HCT116 (cell line): ENCODE measurements at regions not wholly inside any gene's neighbourhood (a gene's known extent, or its start where the extent isn't known, plus 50 kb on each side); places are given as distances from the start of the nearest gene placed in this dataset.

Experiments
- ATAC-seq: fragments of 200-7000 bp; cut with Tn5 transposase; 2 replicates; pipeline ENCODE4 v1.9.1; 2020; ENCODE audit warnings: mild to moderate bottlenecking, moderate library complexity
- BruUV-seq: library from RNA; stranded (reverse); fragments of 400-500 nt; replicated peaks from 2 replicates; lab custom pipeline; 2021; lab: Mats Ljungman, UMichigan
- CTCF ChIA-PET: fragments of 300-600 bp; sonication (Branson Sonifier 250); formaldehyde crosslinking; loops from one replicate; lab custom pipeline; 2021; ENCODE audit warnings: antibody characterized with exemption; lab: Charles Lee
- POLR2A ChIA-PET: fragments of 300-600, 350-600 bp; sonication (Branson Sonifier 250); formaldehyde crosslinking; loops from one replicate; lab custom pipeline; 2021; ENCODE audit warnings: antibody characterized with exemption; lab: Charles Lee
- RAD21 ChIA-PET, 2 experiments: fragments of 300-600 bp; sonication (Branson Sonifier 250); formaldehyde crosslinking; loops; one replicate each; lab custom pipeline; 2023; ENCODE audit warnings: low total read pairs in 2 of 2; ENCODE audit not compliant: uncharacterized antibody in 2 of 2, unreplicated experiment in 2 of 2, low non-redundant PET in 1 of 2; lab: Charles Lee
- DNase-seq: peaks from one replicate; pipeline ENCODE4 v3.0.0-alpha.2; 2010; ENCODE audit warnings: low read depth, low spot score
- H2AFZ ChIP-seq: fragments of 200-600 bp; shearing (Covaris generic), sonication (generic); 2 replicates; pipeline ENCODE4 v1.6.1; 2017; ENCODE audit warnings: low read depth, mixed run types, mixed read lengths, antibody characterized with exemption, low read length; ENCODE audit not compliant: poor library complexity, severe bottlenecking
- H3K27ac ChIP-seq: 2 replicates; pipeline ENCODE4 v1.5.1; 2012; ENCODE audit warnings: low read depth, low read length
- H3K27me3 ChIP-seq: fragments of 200-600 bp; sonication (generic); 2 replicates; pipeline ENCODE4 v1.6.1; 2016; ENCODE audit warnings: mixed run types, low read length, mixed read lengths; ENCODE audit not compliant: insufficient read depth
- H3K36me3 ChIP-seq, 2 experiments: fragments of 200-500 bp in 1 of 2; fragments of 200-600 bp in 1 of 2; sonication (Bioruptor generic) in 1 of 2; sonication (generic) in 1 of 2; 2 replicates each; pipeline versions ENCODE4 v1.5.1 to v1.6.1; 2014 to 2016; ENCODE audit warnings: low read length in 2 of 2, inconsistent platforms in 1 of 2, mixed read lengths in 1 of 2, mixed run types in 1 of 2; ENCODE audit not compliant: insufficient read depth in 2 of 2, control insufficient read depth in 1 of 2
- H3K4me1 ChIP-seq, 2 experiments: fragments of 200-600 bp in 1 of 2; sonication (generic) in 1 of 2; 2 replicates each; pipeline versions ENCODE4 v1.5.1 to v1.6.1; 2012 to 2017; ENCODE audit warnings: low read length in 2 of 2, inconsistent platforms in 1 of 2, mild to moderate bottlenecking in 1 of 2, mixed read lengths in 1 of 2, mixed run types in 1 of 2, moderate library complexity in 1 of 2; ENCODE audit not compliant: insufficient read depth in 2 of 2, control insufficient read depth in 1 of 2
- H3K4me2 ChIP-seq: fragments of 200-600 bp; sonication (generic); 2 replicates; pipeline ENCODE4 v1.6.1; 2017; ENCODE audit warnings: mixed run types, low read length, mixed read lengths
- H3K4me3 ChIP-seq, 2 experiments: fragments of 200-600 bp in 1 of 2; sonication (generic) in 1 of 2; replicated peaks in 1 of 2; 2 replicates each; pipeline ENCODE4 v1.5.1; 2011 to 2016; ENCODE audit warnings: low read length in 2 of 2, control low read depth in 1 of 2, low read depth in 1 of 2, mild to moderate bottlenecking in 1 of 2, mixed read lengths in 1 of 2, mixed run types in 1 of 2
- H3K79me2 ChIP-seq: fragments of 200-600 bp; sonication (generic); 2 replicates; pipeline ENCODE4 v1.6.1; 2017; ENCODE audit warnings: mild to moderate bottlenecking, mixed run types, low read length, moderate library complexity, mixed read lengths; ENCODE audit not compliant: insufficient read depth
- H3K9ac ChIP-seq: fragments of 200-600 bp; sonication (generic); 2 replicates; pipeline ENCODE4 v1.6.1; 2016; ENCODE audit warnings: low read length, mixed read lengths
- H3K9me2 ChIP-seq: fragments of 200-600 bp; sonication (generic), shearing (Covaris generic); 2 replicates; pipeline ENCODE4 v1.6.1; 2017; ENCODE audit warnings: mixed run types, mild to moderate bottlenecking, moderate library complexity; ENCODE audit not compliant: insufficient read depth
- H3K9me3 ChIP-seq, 2 experiments: fragments of 200-500 bp in 1 of 2; fragments of 200-600 bp in 1 of 2; sonication (Bioruptor generic) in 1 of 2; sonication (generic) in 1 of 2; 2 replicates each; pipeline ENCODE4 v1.6.1; 2014 to 2017; ENCODE audit warnings: low read length in 2 of 2, mixed read lengths in 2 of 2, inconsistent platforms in 1 of 2, low read depth in 1 of 2, mild to moderate bottlenecking in 1 of 2, mixed run types in 1 of 2, moderate library complexity in 1 of 2; ENCODE audit not compliant: control insufficient read depth in 1 of 2, insufficient read depth in 1 of 2
- H4K20me1 ChIP-seq: fragments of 200-600 bp; sonication (generic), shearing (Covaris generic); 2 replicates; pipeline ENCODE4 v1.6.1; 2017; ENCODE audit warnings: mixed run types, mild to moderate bottlenecking, moderate library complexity; ENCODE audit not compliant: insufficient read depth
- ATF3 ChIP-seq: IDR thresholded peaks from 2 replicates; pipeline ENCODE4 v1.6.1; 2012
- CEBPB ChIP-seq: IDR thresholded peaks from 2 replicates; pipeline ENCODE4 v1.6.1; 2012; ENCODE audit warnings: low read depth
- CTCF ChIP-seq, 3 experiments: fragments of 200-600 bp in 1 of 3; sonication (generic) in 1 of 3; IDR thresholded peaks in 2 of 3; conservative IDR thresholded peaks in 1 of 3; 2 replicates each; pipeline ENCODE4 v1.5.1; 2012 to 2017; ENCODE audit warnings: low read depth in 2 of 3, low read length in 2 of 3, antibody characterized with exemption in 1 of 3, borderline replicate concordance in 1 of 3, control low read depth in 1 of 3, mild to moderate bottlenecking in 1 of 3, mixed read lengths in 1 of 3, mixed run types in 1 of 3, moderate library complexity in 1 of 3; ENCODE audit not compliant: insufficient read depth in 1 of 3
- EGR1 ChIP-seq: IDR thresholded peaks from 2 replicates; pipeline ENCODE4 v1.6.1; 2012; ENCODE audit warnings: low read depth
- EZH2phosphoT487 ChIP-seq: fragments of 200-600 bp; IDR thresholded peaks from 2 replicates; pipeline ENCODE4 v1.6.1; 2018; ENCODE audit warnings: antibody characterized with exemption, borderline replicate concordance
- FOSL1 ChIP-seq: IDR thresholded peaks from 2 replicates; pipeline ENCODE4 v1.6.1; 2012; ENCODE audit warnings: low read depth
- MAX ChIP-seq: IDR thresholded peaks from 2 replicates; pipeline ENCODE4 v1.6.1; 2012
- POLR2A ChIP-seq: IDR thresholded peaks from 2 replicates; pipeline ENCODE4 v1.7.0; 2011; ENCODE audit warnings: borderline replicate concordance; ENCODE audit not compliant: insufficient read depth, insufficient read length; ENCODE audit errors: extremely low read depth
- RAD21 ChIP-seq: IDR thresholded peaks from 2 replicates; pipeline ENCODE4 v1.6.1; 2012; ENCODE audit warnings: low read depth, mild to moderate bottlenecking
- REST ChIP-seq: IDR thresholded peaks from 2 replicates; pipeline ENCODE4 v1.6.1; 2012; ENCODE audit warnings: low read depth
- YY1 ChIP-seq: IDR thresholded peaks from 2 replicates; pipeline ENCODE4 v1.6.1; 2011; ENCODE audit warnings: low read length, low read depth, moderate library complexity, mild to moderate bottlenecking; ENCODE audit not compliant: insufficient replicate concordance; ENCODE audit errors: extremely low read depth
- ZBTB33 ChIP-seq: IDR thresholded peaks from 2 replicates; pipeline ENCODE4 v1.6.1; 2011; ENCODE audit warnings: mild to moderate bottlenecking, low read length, moderate library complexity; ENCODE audit not compliant: insufficient replicate concordance; ENCODE audit errors: extremely low read depth
- ZFX ChIP-seq: fragments of 450-650 bp; IDR thresholded peaks from 2 replicates; pipeline ENCODE4 v1.6.1; 2017
- intact Hi-C: fragments of 100-400 bp; cut with micrococcal nuclease; formaldehyde crosslinking; loops from 2 replicates; pipeline ENCODE4 v1.10.0; 2022

GRCh38 chr10:111522551-111522950, 445.7 kb downstream of the ADRA2A start:
- no peak for ATAC-seq
- no peaks in the 10 kb centered on the region for H3K36me3 ChIP-seq
- H3K9ac ChIP-seq, result no peak overlapping the region
- H2AFZ ChIP-seq, result no peak overlapping the region
- no peak overlapping the region for H3K4me3 ChIP-seq
- H4K20me1 ChIP-seq, result no peaks in the 10 kb centered on the region
- no peaks in the 10 kb centered on the region for H3K9me2 ChIP-seq
- no peaks in the 10 kb centered on the region for H3K9me3 ChIP-seq
- H3K27ac ChIP-seq, result no peak overlapping the region
- RAD21 ChIA-PET, result no interaction called here
- no peak for TF ChIP-seq RAD21
- 0 out of 2 replicates have a peak, but pooled peaks have one; percentile 7 for TF ChIP-seq ZFX
- TF ChIP-seq, all 23 proteins: peak for 1
- DNase-seq, result no peak
- POLR2A ChIA-PET, result no interaction called here
- Histone ChIP-seq H3K79me2 (no peaks in the 10 kb centered on the region), H3K4me2 (no peak overlapping the region), H3K27me3 (peaks cover 3% of the 10 kb centered on the region; the same call in 1 of the 2 replicates), H3K4me1 (no peaks in the 10 kb centered on the region)
- BruUV-seq, result no TSS peak
- intact Hi-C loops, result no loop called here
- CTCF ChIA-PET, result no interaction called here

- Histone ChIP-seq H3K9ac (no peak overlapping the region), H3K79me2 (no peaks in the 10 kb centered on the region), H3K9me3 (no peaks in the 10 kb centered on the region), H3K4me3 (no peak overlapping the region), H2AFZ (no peak overlapping the region), H3K4me1 (no peaks in the 10 kb centered on the region), H3K27me3 (no peaks in the 10 kb centered on the region; the same call in 1 of the 2 replicates), H3K27ac (no peak overlapping the region), H3K4me2 (no peak overlapping the region), H3K36me3 (no peaks in the 10 kb centered on the region), H3K9me2 (no peaks in the 10 kb centered on the region), H4K20me1 (no peaks in the 10 kb centered on the region)
- ATAC-seq, result no peak
- BruUV-seq, result no TSS peak
- ChIA-PET CTCF (no interaction called here), RAD21 (no interaction called here), POLR2A (no interaction called here)
- intact Hi-C loops, result no loop called here
- no peak for DNase-seq
- no peak for TF ChIP-seq FOSL1
- no peak for TF ChIP-seq YY1
- TF ChIP-seq POLR2A, result no peak
- TF ChIP-seq REST, result no peak
- no peak for TF ChIP-seq CTCF (IDR thresholded peaks at IDR 0.05 in 2 of 3, conservative IDR thresholded peaks at IDR 0.05 in 1 of 3; ENCODE audit: borderline replicate concordance in 1 of 3, insufficient read depth in 1 of 3, low read depth in 2 of 3, low read length in 2 of 3)
- no peak for TF ChIP-seq EGR1
- TF ChIP-seq MAX, result no peak
- no peak for TF ChIP-seq ZBTB33
- no peak for TF ChIP-seq CEBPB
- TF ChIP-seq ATF3, result no peak
- no peak for TF ChIP-seq EZH2phosphoT487
These were observed 446.2 kb downstream of the ADRA2A start for GRCh38 chr10:111523016-111523415.
